Thoracic aorta (tissue), 2 donors: ENCODE measurements at regions not wholly inside any gene's neighbourhood (a gene's known extent, or its start where the extent isn't known, plus 50 kb on each side); places are given as distances from the start of the nearest gene placed in this dataset.
"Not testable (repeated sequence)": the region's sequence is repeated elsewhere in the genome, so short reads cannot be mapped to it uniquely, and the experiment has no call there.

Source experiments
- ATAC-seq: fragments of 150-250 bp; one replicate; pipeline ENCODE4 v1.8.0; 2017; ENCODE audit warnings: low read depth; ENCODE audit not compliant: insufficient number of reproducible peaks, low FRiP score
- DNase-seq: peaks from one replicate; pipeline ENCODE4 v3.0.0-alpha.2; 2020; ENCODE audit warnings: low spot score
- H3K27ac ChIP-seq, 2 donors: fragments of 200-600 bp; sonication (generic); 1 replicate in 1 of 2; 2 replicates in 1 of 2; pipeline ENCODE4 v1.5.1; 2016; ENCODE audit warnings: mild to moderate bottlenecking in 2 of 2, moderate library complexity in 2 of 2
- H3K27me3 ChIP-seq: fragments of 200-600 bp; sonication (generic); replicated peaks from 2 replicates; pipeline ENCODE4 v1.6.0; 2016; ENCODE audit warnings: mild to moderate bottlenecking; ENCODE audit not compliant: insufficient read depth
- H3K36me3 ChIP-seq: fragments of 200-600 bp; sonication (generic); one replicate; pipeline ENCODE4 v1.5.1; 2016
- H3K4me1 ChIP-seq, 2 donors: fragments of 200-600 bp; sonication (generic); 1 replicate in 1 of 2; 2 replicates in 1 of 2; pipeline versions ENCODE4 v1.5.1 to v1.6.0; 2016; ENCODE audit warnings: low read depth in 2 of 2, mild to moderate bottlenecking in 1 of 2; ENCODE audit not compliant: control insufficient read depth in 1 of 2
- H3K4me3 ChIP-seq: fragments of 200-600 bp; sonication (generic); 2 replicates; pipeline ENCODE4 v1.5.1; 2016; ENCODE audit warnings: mild to moderate bottlenecking
- H3K9me3 ChIP-seq: fragments of 200-600 bp; sonication (generic); 2 replicates; pipeline ENCODE4 v1.5.1; 2016
- CTCF ChIP-seq: fragments of 200-600 bp; sonication (generic); IDR thresholded peaks from one replicate; pipeline ENCODE4 v1.5.1; 2019; ENCODE audit warnings: antibody characterized with exemption

- no peaks in the 10 kb centered on the region for H3K9me3 ChIP-seq
- DNase-seq (no peak), ATAC-seq (no peak)
- no peak overlapping the region for H3K4me3 ChIP-seq
- H3K27me3 ChIP-seq, result no peaks in the 10 kb centered on the region
- no peak for TF ChIP-seq CTCF
- no peak overlapping the region for H3K27ac ChIP-seq
- no peaks in the 10 kb centered on the region for H3K36me3 ChIP-seq
- H3K4me1 ChIP-seq, result no peaks in the 10 kb centered on the region
Observed at GRCh38 chr9:33690143-33690933, 105.0 kb upstream of the PRSS3 start.

GRCh38 chr9:33695299-33695698 lies 100.1 kb upstream of the PRSS3 start:
- ATAC-seq (no peak), DNase-seq (no peak)
- no peak overlapping the region for H3K27ac ChIP-seq
- no peaks in the 10 kb centered on the region for H3K36me3 ChIP-seq
- no peaks in the 10 kb centered on the region for H3K9me3 ChIP-seq
- H3K4me3 ChIP-seq, result no peak overlapping the region
- no peaks in the 10 kb centered on the region for H3K27me3 ChIP-seq
- no peaks in the 10 kb centered on the region for H3K4me1 ChIP-seq
- no peak for TF ChIP-seq CTCF

GRCh38 chr9:33695856-33696255 lies 99.5 kb upstream of the PRSS3 start:
- no peaks in the 10 kb centered on the region for H3K9me3 ChIP-seq
- H3K36me3 ChIP-seq, result no peaks in the 10 kb centered on the region
- no peak for TF ChIP-seq CTCF
- H3K4me1 ChIP-seq, result no peaks in the 10 kb centered on the region
- no peak overlapping the region for H3K4me3 ChIP-seq
- H3K27me3 ChIP-seq, result no peaks in the 10 kb centered on the region
- H3K27ac ChIP-seq, result no peak overlapping the region
- DNase-seq, result no peak
- no peak for ATAC-seq

- Histone ChIP-seq H3K36me3 (no peaks in the 10 kb centered on the region), H3K4me3 (no peak overlapping the region), H3K27ac (no peak overlapping the region), H3K4me1 (no peaks in the 10 kb centered on the region), H3K27me3 (no peaks in the 10 kb centered on the region), H3K9me3 (no peaks in the 10 kb centered on the region)
- TF ChIP-seq CTCF, result no peak
- ATAC-seq, result no peak
- no peak for DNase-seq
Observed at GRCh38 chr9:33697171-33697570, 98.2 kb upstream of the PRSS3 start.

- DNase-seq, result no peak
- no peak for TF ChIP-seq CTCF
- no peaks in the 10 kb centered on the region for H3K9me3 ChIP-seq
- H3K27ac ChIP-seq, result no peak overlapping the region
- no peaks in the 10 kb centered on the region for H3K36me3 ChIP-seq
- H3K27me3 ChIP-seq, result no peaks in the 10 kb centered on the region
- no peaks in the 10 kb centered on the region for H3K4me1 ChIP-seq
- H3K4me3 ChIP-seq, result no peak overlapping the region
- ATAC-seq, result no peak
Observed at GRCh38 chr9:33698267-33698666, 97.1 kb upstream of the PRSS3 start.

GRCh38 chr9:33700940-33701339 lies 94.4 kb upstream of the PRSS3 start:
- H3K4me1 ChIP-seq, H3K36me3 ChIP-seq, H3K4me3 ChIP-seq, ATAC-seq, DNase-seq, H3K27ac ChIP-seq, H3K9me3 ChIP-seq, H3K27me3 ChIP-seq: not testable (repeated sequence)
